Transverse colon (tissue), 4 donors: ENCODE measurements at regions not wholly inside any gene's neighbourhood (a gene's known extent, or its start where the extent isn't known, plus 50 kb on each side); places are given as distances from the start of the nearest gene placed in this dataset.
"Not testable (repeated sequence)": the region's sequence is repeated elsewhere in the genome, so short reads cannot be mapped to it uniquely, and the experiment has no call there.

Experiments used
- DNase-seq: peaks from one replicate; pipeline ENCODE4 v3.0.0-alpha.2; 2019
- H3K27ac ChIP-seq, 4 donors: fragments of 200-600 bp; sonication (generic); 2 replicates each; pipeline ENCODE4 v1.5.1; 2016 to 2018; ENCODE audit warnings: inconsistent platforms in 4 of 4
- H3K27me3 ChIP-seq: fragments of 200-600 bp; sonication (generic); 2 replicates; pipeline ENCODE4 v1.5.1; 2017; ENCODE audit warnings: inconsistent platforms
- H3K36me3 ChIP-seq, 4 donors: fragments of 200-600 bp; sonication (generic); 2 replicates each; pipeline ENCODE4 v1.5.1; 2017 to 2019; ENCODE audit warnings: inconsistent platforms in 4 of 4
- H3K4me1 ChIP-seq, 4 donors: fragments of 200-600 bp; sonication (generic); 2 replicates each; pipeline ENCODE4 v1.5.1; 2017 to 2020; ENCODE audit warnings: inconsistent platforms in 4 of 4
- H3K4me3 ChIP-seq, 4 donors: fragments of 200-600 bp; sonication (generic); 1 replicate in 1 of 4; 2 replicates in 3 of 4; pipeline versions ENCODE4 v1.5.1 to v1.6.1; 2017 to 2019; ENCODE audit warnings: inconsistent platforms in 4 of 4
- H3K9me3 ChIP-seq, 2 donors: fragments of 200-600 bp; sonication (generic); 2 replicates each; pipeline ENCODE4 v1.5.1; 2017 to 2019; ENCODE audit warnings: inconsistent platforms in 2 of 2
- CTCF ChIP-seq, 5 experiments: fragments of 200-600 bp in 3 of 5; fragments of 450-650 bp in 2 of 5; sonication (generic) in 3 of 5; IDR thresholded peaks; 1 replicate in 2 of 5; 2 replicates in 3 of 5; pipeline ENCODE4 v1.5.1; 2016 to 2017; ENCODE audit warnings: antibody characterized with exemption in 5 of 5, inconsistent platforms in 3 of 5, mild to moderate bottlenecking in 2 of 5, moderate library complexity in 1 of 5
- EP300 ChIP-seq: sonication (generic); formaldehyde crosslinking; IDR thresholded peaks from one replicate; pipeline ENCODE4 v1.6.1; 2017; ENCODE audit warnings: antibody characterized with exemption, low read depth
- POLR2A ChIP-seq: fragments of 450-650 bp; IDR thresholded peaks from one replicate; pipeline ENCODE4 v1.6.1; 2016; ENCODE audit warnings: antibody characterized with exemption, mild to moderate bottlenecking, moderate library complexity
- POLR2AphosphoS5 ChIP-seq, 3 donors: sonication (generic); formaldehyde crosslinking; IDR thresholded peaks; one replicate each; pipeline ENCODE4 v1.6.1; 2016; ENCODE audit warnings: antibody characterized with exemption in 3 of 3
- WGBS, 2 donors: methylation state at CpG; one replicate each; pipeline ENCODE4 v1.1.5; 2018; ENCODE audit warnings: low coverage in 1 of 2; 5-methylcytosine and 5-hydroxymethylcytosine counted together
- in situ Hi-C, 4 donors: fragments of 200-750 bp; cut with MboI; loops; one replicate each; pipeline versions ENCODE4 v1.15.0 to v1.15.1; 2017; ENCODE audit warnings: low sequenced_read_pairs in 3 of 4, low pct_ligation_motif_present in 1 of 4, low pct_unique_long_range_greater_than_20kb in 1 of 4
- intact Hi-C: fragments of 100-400 bp; cut with DNase I; formaldehyde crosslinking; loops from one replicate; pipeline ENCODE4 v1.15.1; 2023; ENCODE audit warnings: low total_unique reads

- H3K27ac ChIP-seq: no peak overlapping the region
- no peaks in the 10 kb centered on the region for H3K9me3 ChIP-seq
- no peak overlapping the region for H3K4me3 ChIP-seq
- TF ChIP-seq POLR2AphosphoS5 (IDR thresholded peaks at IDR 0.05) (no peak), EP300 (no peak), POLR2A (no peak), CTCF (IDR thresholded peaks at IDR 0.05) (no peak)
- intact Hi-C loops (no loop called here), in situ Hi-C loops (loop anchor here in 1 of 4 donors (25.0 kb wide), 1 partner anchor 201 kb away; no protein-coding TSS in a partner anchor)
- H3K4me1 ChIP-seq: no peaks in the 10 kb centered on the region
- DNase-seq: no peak
- H3K36me3 ChIP-seq: no peaks in the 10 kb centered on the region
- 88 to 94% methylated on average over 2 of the region's 2 CpGs for WGBS, 2 donors
- no peaks in the 10 kb centered on the region for H3K27me3 ChIP-seq
These were observed 71.9 kb downstream of the DYNAP start for GRCh38 chr18:54662986-54663385.

DNA sequence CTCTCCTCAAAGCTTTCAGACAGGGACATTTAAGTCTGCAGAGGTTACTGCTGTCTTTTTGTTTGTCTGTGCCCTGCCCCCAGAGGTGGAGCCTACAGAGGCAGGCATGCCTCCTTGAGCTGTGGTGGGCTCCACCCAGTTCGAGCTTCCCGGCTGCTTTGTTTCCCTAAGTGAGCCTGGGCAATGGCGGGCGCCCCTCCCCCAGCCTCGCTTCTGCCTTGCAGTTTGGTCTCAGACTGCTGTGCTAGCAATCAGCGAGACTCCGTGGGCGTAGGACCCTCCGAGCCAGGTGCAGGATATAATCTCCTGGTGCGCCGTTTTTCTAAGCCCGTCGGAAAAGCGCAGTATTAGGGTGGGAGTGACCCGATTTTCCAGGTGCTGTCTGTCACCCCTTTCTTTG, 78.7 kb downstream of the DYNAP start:
- H3K27me3 ChIP-seq, H3K9me3 ChIP-seq, H3K27ac ChIP-seq, H3K36me3 ChIP-seq, H3K4me3 ChIP-seq, DNase-seq: not testable (repeated sequence)
- in situ Hi-C loops: loop anchor here in 1 of 4 donors (25.0 kb wide), 1 partner anchor 207 kb away; no protein-coding TSS in a partner anchor
- peaks cover 0 to 19% (median 7%) of the 10 kb centered on the region in 4 donors for H3K4me1 ChIP-seq
- intact Hi-C loops: loop anchor here (10.0 kb wide), 1 partner anchor 315 kb away; no protein-coding TSS in a partner anchor
- WGBS, 2 donors: 94% methylated on average over 15 of the region's 15 CpGs; no CpG with 5 or more reads in 1 of the 2 donors

GRCh38 chr18:54671291-54671881, 80.3 kb downstream of the DYNAP start:
- peak; percentile 44 to 62 (median 59) for TF ChIP-seq CTCF (IDR thresholded peaks at IDR 0.05)
- TF ChIP-seq POLR2A: no peak
- Histone ChIP-seq H3K27me3 (no peaks in the 10 kb centered on the region), H3K27ac (no peak overlapping the region), H3K36me3 (no peaks in the 10 kb centered on the region), H3K4me3 (no peak overlapping the region), H3K9me3 (no peaks in the 10 kb centered on the region), H3K4me1 (peaks cover 0 to 19% (median 7%) of the 10 kb centered on the region in 4 donors)
- intact Hi-C loops (loop anchor here (10.0 kb wide), 1 partner anchor 313 kb away; no protein-coding TSS in a partner anchor), in situ Hi-C loops (loop anchor here in 1 of 4 donors (25.0 kb wide), 1 partner anchor 209 kb away; no protein-coding TSS in a partner anchor)
- DNase-seq: no peak
- 96% methylated on average over 1 of the region's 1 CpG for WGBS, 2 donors

- no peaks in the 10 kb centered on the region for H3K36me3 ChIP-seq
- in situ Hi-C loops: loop anchor here in 1 of 4 donors (25.0 kb wide), 1 partner anchor 210 kb away; no protein-coding TSS in a partner anchor
- intact Hi-C loops: loop anchor here (10.0 kb wide), 1 partner anchor 313 kb away; no protein-coding TSS in a partner anchor
- H3K4me3 ChIP-seq: no peak overlapping the region
- H3K9me3 ChIP-seq: no peaks in the 10 kb centered on the region
- DNase-seq: no peak
- H3K27me3 ChIP-seq: no peaks in the 10 kb centered on the region
- H3K27ac ChIP-seq: peak overlapping the region in 1 of 4 donors; percentile 9
- 88 to 90% methylated on average over 6 of the region's 6 CpGs for WGBS, 2 donors
- peaks cover 0 to 19% (median 7%) of the 10 kb centered on the region in 4 donors for H3K4me1 ChIP-seq
- TF ChIP-seq POLR2A (no peak), EP300 (no peak)
These were observed 81.1 kb downstream of the DYNAP start for GRCh38 chr18:54672109-54672508.

GRCh38 chr18:54672846-54673475, 81.9 kb downstream of the DYNAP start:
- Histone ChIP-seq H3K4me3 (no peak overlapping the region), H3K36me3 (no peaks in the 10 kb centered on the region), H3K9me3 (no peaks in the 10 kb centered on the region), H3K27me3 (no peaks in the 10 kb centered on the region), H3K4me1 (peaks cover 0 to 19% (median 7%) of the 10 kb centered on the region in 4 donors), H3K27ac (peak overlapping the region in 2 of 4 donors; percentile 27 to 54)
- 60 to 64% methylated on average over 6 of the region's 6 CpGs for WGBS, 2 donors
- DNase-seq: peak; percentile 67
- no peak for TF ChIP-seq CTCF (IDR thresholded peaks at IDR 0.05)
- TF ChIP-seq POLR2AphosphoS5 (IDR thresholded peaks at IDR 0.05): peak in 1 of 3 donors; percentile 57
- no peak for TF ChIP-seq POLR2A
- no peak for TF ChIP-seq EP300
- intact Hi-C loops (loop anchor here (10.0 kb wide), 1 partner anchor 312 kb away; no protein-coding TSS in a partner anchor), in situ Hi-C loops (loop anchor here in 1 of 4 donors (25.0 kb wide), 1 partner anchor 211 kb away; no protein-coding TSS in a partner anchor)
